T47D (cell line): ENCODE measurements at regions not wholly inside any gene's neighbourhood (a gene's known extent, or its start where the extent isn't known, plus 50 kb on each side); places are given as distances from the start of the nearest gene placed in this dataset.

ENCODE experiments used
- DNase-seq, 2 experiments: peaks; one replicate each; pipeline versions ENCODE4 v3.0.0 to v3.0.0-alpha.2; 2011 to 2012; ENCODE audit warnings: low read depth in 1 of 2, low spot score in 1 of 2
- JUND ChIP-seq: IDR thresholded peaks from 2 replicates; pipeline ENCODE4 v1.6.1; 2012; ENCODE audit warnings: low read depth
- in situ Hi-C: cut with HindIII; loops from 2 replicates; pipeline ENCODE4 v1.10.0; 2016; ENCODE audit warnings: low sequenced_read_pairs, low pct_unique_long_range_greater_than_20kb

DNA sequence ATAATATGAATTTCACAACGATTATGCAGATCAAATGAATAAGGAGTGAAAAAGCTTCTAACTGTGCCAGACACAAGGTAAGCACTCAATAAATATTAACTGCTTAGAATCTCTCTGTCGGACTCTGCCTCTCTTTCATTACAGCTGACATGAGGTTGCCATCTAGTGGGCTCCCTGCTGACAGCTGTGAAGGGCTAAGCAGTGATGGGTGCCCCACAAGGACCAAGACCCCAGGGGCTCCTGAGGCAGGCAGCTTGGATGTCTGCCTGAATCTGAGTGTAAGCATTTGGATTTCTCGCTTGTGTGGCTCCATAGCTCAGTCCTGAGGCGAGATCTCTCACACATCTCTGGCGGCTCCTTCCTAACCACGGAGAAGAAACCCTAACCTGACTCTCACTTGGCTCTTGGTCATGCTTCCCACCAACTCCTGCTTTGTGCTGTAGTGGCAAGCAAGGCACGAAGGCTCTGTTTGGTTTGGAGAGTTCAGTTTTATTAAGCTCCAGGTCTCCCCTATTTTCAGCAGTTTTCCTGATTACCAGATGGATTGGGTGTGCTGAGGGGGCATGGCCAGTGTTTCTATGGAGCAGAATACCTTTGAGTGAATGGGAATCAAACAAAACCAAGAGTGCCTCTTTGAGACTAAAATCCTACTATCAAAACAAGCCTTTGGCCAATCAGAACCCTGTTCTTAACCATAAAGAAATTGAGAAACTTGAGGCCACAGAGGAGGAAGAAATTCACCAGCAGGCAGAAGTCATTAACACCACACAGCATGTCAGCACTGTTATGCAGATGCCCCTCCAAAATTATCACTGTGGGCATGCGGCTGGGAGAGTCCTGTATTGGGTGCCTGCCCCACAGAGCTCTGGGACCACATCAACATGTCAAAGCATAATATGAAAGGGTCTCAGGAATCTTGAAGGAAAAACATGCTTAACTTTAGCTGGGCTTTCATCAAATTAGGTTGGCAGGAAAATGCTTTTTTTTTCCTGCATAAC is 152.8 kb upstream of the NTM start:
- no peak for DNase-seq

GRCh38 chr11:131218542-131218941 is 151.9 kb upstream of the NTM start:
- no peak for DNase-seq
- in situ Hi-C loops: no loop called here
- TF ChIP-seq JUND: no peak

More for the DNA sequence above, 152.8 kb upstream of the NTM start:
- in situ Hi-C loops: no loop called here
- no peak for TF ChIP-seq JUND

DNA sequence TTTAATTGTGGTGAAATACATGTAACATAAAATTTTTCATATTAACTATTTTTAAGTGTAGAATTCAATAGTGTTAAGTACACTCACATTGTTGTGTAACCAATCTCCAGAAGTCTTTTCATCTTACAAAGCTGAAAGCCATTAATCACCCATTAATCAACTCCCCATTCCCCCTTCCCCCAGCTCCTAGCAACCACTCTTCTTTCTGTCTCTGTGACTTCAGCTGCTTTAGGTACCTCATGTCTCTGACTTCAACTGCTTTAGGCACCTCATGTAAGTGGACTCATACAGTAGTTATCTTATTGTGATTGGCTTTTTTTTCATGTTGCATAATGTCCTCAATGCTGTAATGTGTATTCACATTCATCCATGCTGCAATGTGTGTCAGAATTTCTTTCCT is 150.8 kb upstream of the NTM start:
- no peak for DNase-seq
- TF ChIP-seq JUND: no peak
- in situ Hi-C loops: no loop called here

- no peak for TF ChIP-seq JUND
- no peak for DNase-seq
- in situ Hi-C loops: no loop called here
These were observed 147.0 kb upstream of the NTM start for GRCh38 chr11:131223198-131223991.

GRCh38 chr11:131228378-131228777 is 142.0 kb upstream of the NTM start:
- no peak for TF ChIP-seq JUND
- in situ Hi-C loops: no loop called here
- no peak for DNase-seq

GRCh38 chr11:131229221-131229620 is 141.2 kb upstream of the NTM start:
- TF ChIP-seq JUND: no peak
- in situ Hi-C loops: no loop called here

DNA sequence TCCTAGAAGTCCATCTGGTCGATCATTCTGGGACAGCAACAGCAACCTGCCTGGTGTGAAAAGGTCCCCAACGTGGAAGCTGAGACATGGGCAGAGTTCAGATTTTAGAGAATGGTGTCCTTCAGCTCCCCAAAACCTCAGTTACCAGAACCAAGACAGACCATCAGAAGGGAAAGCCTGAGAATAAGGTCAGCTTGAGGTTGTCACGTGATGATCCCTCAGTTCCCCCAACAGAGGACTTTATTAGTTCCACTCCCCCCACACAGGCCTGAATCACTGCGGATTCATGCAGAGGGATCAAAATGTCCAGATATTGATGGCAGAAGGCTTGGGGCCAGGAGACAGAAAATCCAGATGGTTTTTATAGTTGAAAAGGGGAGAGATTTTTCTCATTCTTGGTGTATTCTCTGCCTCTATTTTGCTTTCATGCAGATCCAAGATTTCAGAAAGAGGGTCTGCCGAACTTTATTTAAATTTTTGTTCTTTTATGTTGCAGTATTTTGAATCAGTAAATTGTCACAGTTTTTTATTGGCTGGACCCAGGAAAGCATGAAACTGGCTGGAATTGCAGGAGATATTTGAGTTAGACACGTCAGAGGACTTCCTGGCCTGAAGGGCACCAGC is 139.0 kb upstream of the NTM start:
- in situ Hi-C loops: no loop called here
- no peak for DNase-seq
- no peak for TF ChIP-seq JUND

More at GRCh38 chr11:131229221-131229620, 141.2 kb upstream of the NTM start:
- DNase-seq: no peak

DNA sequence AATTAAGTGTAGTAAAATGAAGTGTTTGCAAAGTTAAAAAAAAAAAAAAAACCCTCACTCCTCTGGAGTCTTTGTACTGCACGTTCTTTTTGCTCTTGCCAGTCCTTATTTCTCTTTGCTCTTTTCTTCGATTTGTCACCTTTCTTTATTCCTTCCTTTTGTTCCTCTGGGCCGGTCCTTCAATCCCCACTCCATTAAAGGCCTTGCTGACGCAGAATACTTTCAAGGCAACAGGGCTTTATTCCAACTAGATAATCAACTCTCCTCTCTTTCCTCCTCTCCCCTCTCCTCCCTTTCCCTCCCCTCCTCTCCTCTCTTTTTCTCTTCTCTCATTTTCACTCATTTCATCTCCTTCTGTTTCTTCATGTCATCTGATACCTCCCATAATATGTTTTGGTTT is 138.2 kb upstream of the NTM start:
- in situ Hi-C loops: no loop called here
- DNase-seq: no peak
- no peak for TF ChIP-seq JUND

DNA sequence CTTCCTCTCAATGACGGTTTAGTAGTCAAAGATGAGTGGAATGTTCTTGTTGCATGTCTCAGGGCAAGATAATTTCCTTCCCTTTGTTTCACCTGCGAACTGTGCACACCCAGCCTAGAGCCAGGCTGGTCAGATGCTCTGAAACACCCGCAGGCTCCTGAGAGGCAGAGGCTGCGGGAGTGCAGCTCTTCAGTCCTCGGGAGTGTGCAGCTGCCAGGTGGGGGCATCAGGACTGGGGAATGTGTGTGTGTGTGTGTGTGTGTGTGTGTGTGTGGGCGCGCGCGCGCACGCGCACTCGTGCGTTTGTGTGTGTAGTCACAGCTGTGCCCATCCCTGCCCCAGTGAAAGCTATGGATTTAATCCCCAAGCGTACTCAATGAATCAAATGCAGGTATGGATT is 136.2 kb upstream of the NTM start:
- DNase-seq: no peak
- in situ Hi-C loops: no loop called here
- no peak for TF ChIP-seq JUND

- DNase-seq: no peak
- no peak for TF ChIP-seq JUND
- in situ Hi-C loops: no loop called here
These were observed 134.8 kb upstream of the NTM start for GRCh38 chr11:131235328-131236298.

GRCh38 chr11:131240421-131240820 is 130.0 kb upstream of the NTM start:
- in situ Hi-C loops: no loop called here
- no peak for TF ChIP-seq JUND
- DNase-seq: no peak
